Neural crest cell (in vitro differentiated cells): ENCODE measurements at regions not wholly inside any gene's neighbourhood (a gene's known extent, or its start where the extent isn't known, plus 50 kb on each side); places are given as distances from the start of the nearest gene placed in this dataset.
"Not testable (repeated sequence)": the region's sequence is repeated elsewhere in the genome, so short reads cannot be mapped to it uniquely, and the experiment has no call there.

ENCODE experiments used
- DNase-seq: peaks from one replicate; pipeline ENCODE4 v3.0.0; 2021; ENCODE audit warnings: low read depth, mixed read lengths, low spot score
- H3K27ac Mint-ChIP-seq: one replicate; pipeline ENCODE4 v1.8.0; 2021; ENCODE audit warnings: mild to moderate bottlenecking, mixed read lengths; ENCODE audit not compliant: unreplicated experiment
- H3K27me3 Mint-ChIP-seq: 2 replicates; pipeline ENCODE4 v1.8.0; 2021; ENCODE audit warnings: low read depth, mild to moderate bottlenecking, mixed read lengths
- H3K36me3 Mint-ChIP-seq: 2 replicates; pipeline ENCODE4 v1.8.0; 2021; ENCODE audit warnings: low read depth, mild to moderate bottlenecking, mixed read lengths
- H3K4me1 Mint-ChIP-seq: 2 replicates; pipeline ENCODE4 v1.8.0; 2021; ENCODE audit warnings: mixed read lengths
- H3K4me3 Mint-ChIP-seq: one replicate; pipeline ENCODE4 v1.8.0; 2021; ENCODE audit warnings: mild to moderate bottlenecking, mixed read lengths
- H3K9me3 Mint-ChIP-seq: 2 replicates; pipeline ENCODE4 v1.8.0; 2021; ENCODE audit warnings: mixed read lengths
- CTCF ChIP-seq: fragments of 200-600 bp; sonication (generic); conservative IDR thresholded peaks from 2 replicates; pipeline ENCODE4 v1.5.0; 2021; ENCODE audit warnings: antibody characterized with exemption, mild to moderate bottlenecking

- no peak for DNase-seq
- Mint-ChIP-seq H3K36me3 (no peaks in the 10 kb centered on the region), H3K4me1 (no peaks in the 10 kb centered on the region), H3K9me3 (peaks cover 4% of the 10 kb centered on the region), H3K27me3 (no peaks in the 10 kb centered on the region), H3K27ac (peak overlapping the region; percentile 8), H3K4me3 (no peak overlapping the region)
- TF ChIP-seq CTCF: no peak
Observed at GRCh38 chr12:31797230-31797872, 68.5 kb upstream of the AMN1 start.

GRCh38 chr12:31796270-31796951 lies 67.6 kb upstream of the AMN1 start:
- H3K27me3 Mint-ChIP-seq: no peaks in the 10 kb centered on the region
- H3K4me1 Mint-ChIP-seq: no peaks in the 10 kb centered on the region
- TF ChIP-seq CTCF: no peak
- H3K36me3 Mint-ChIP-seq: no peaks in the 10 kb centered on the region
- no peak for DNase-seq
- no peak overlapping the region for H3K4me3 Mint-ChIP-seq
- no peak overlapping the region for H3K27ac Mint-ChIP-seq
- peaks cover 4% of the 10 kb centered on the region for H3K9me3 Mint-ChIP-seq

- peak overlapping the region; percentile 1 for H3K27ac Mint-ChIP-seq
- no peak overlapping the region for H3K4me3 Mint-ChIP-seq
- H3K9me3 Mint-ChIP-seq: peaks cover 2% of the 10 kb centered on the region
- no peak for DNase-seq
- H3K36me3 Mint-ChIP-seq: no peaks in the 10 kb centered on the region
- no peaks in the 10 kb centered on the region for H3K4me1 Mint-ChIP-seq
- TF ChIP-seq CTCF: no peak
- no peaks in the 10 kb centered on the region for H3K27me3 Mint-ChIP-seq
Observed at GRCh38 chr12:31794745-31795144, 65.9 kb upstream of the AMN1 start.

GRCh38 chr12:31791265-31791664 lies 62.4 kb upstream of the AMN1 start:
- not testable (repeated sequence) for H3K4me3 Mint-ChIP-seq, H3K27ac Mint-ChIP-seq, H3K27me3 Mint-ChIP-seq, H3K4me1 Mint-ChIP-seq, H3K9me3 Mint-ChIP-seq, H3K36me3 Mint-ChIP-seq, DNase-seq

GRCh38 chr12:31790759-31791158 lies 61.9 kb upstream of the AMN1 start:
- peak overlapping the region; percentile 31 for H3K27ac Mint-ChIP-seq
- H3K4me3 Mint-ChIP-seq: no peak overlapping the region
- no peak for TF ChIP-seq CTCF
- H3K27me3 Mint-ChIP-seq: no peaks in the 10 kb centered on the region
- peaks cover 2% of the 10 kb centered on the region for H3K9me3 Mint-ChIP-seq
- DNase-seq: no peak
- no peaks in the 10 kb centered on the region for H3K36me3 Mint-ChIP-seq
- H3K4me1 Mint-ChIP-seq: no peaks in the 10 kb centered on the region

GRCh38 chr12:31785318-31785717 lies 56.5 kb upstream of the AMN1 start:
- Mint-ChIP-seq H3K27me3 (no peaks in the 10 kb centered on the region), H3K27ac (no peak overlapping the region), H3K4me1 (no peaks in the 10 kb centered on the region), H3K36me3 (no peaks in the 10 kb centered on the region), H3K9me3 (no peaks in the 10 kb centered on the region), H3K4me3 (no peak overlapping the region)
- no peak for DNase-seq
- no peak for TF ChIP-seq CTCF
